Testis (tissue), 2 donors: ENCODE measurements at regions not wholly inside any gene's neighbourhood (a gene's known extent, or its start where the extent isn't known, plus 50 kb on each side); places are given as distances from the start of the nearest gene placed in this dataset.

Experiments used
- CTCF ChIP-seq, 3 experiments: fragments of 450-650 bp in 2 of 3; fragments of 200-600 bp in 1 of 3; sonication (generic) in 1 of 3; IDR thresholded peaks; one replicate each; pipeline ENCODE4 v1.5.1; 2016 to 2019; ENCODE audit warnings: antibody characterized with exemption in 3 of 3, mild to moderate bottlenecking in 2 of 3, moderate library complexity in 1 of 3
- POLR2A ChIP-seq: fragments of 450-650 bp; IDR thresholded peaks from one replicate; pipeline ENCODE4 v1.6.1; 2017; ENCODE audit warnings: antibody characterized with exemption, mild to moderate bottlenecking, moderate library complexity

GRCh38 chr2:160689441-160689840, 195.8 kb upstream of the RBMS1 start:
- no peak for TF ChIP-seq CTCF (IDR thresholded peaks at IDR 0.05)
- no peak for TF ChIP-seq POLR2A
